Natural killer cell treated with Interleukin-12 subunit alpha and Interleukin-12 subunit beta and Interleukin-15 and Interleukin-18, amount 100 ng/mL, for 72 hours (primary cell): ENCODE measurements at regions not wholly inside any gene's neighbourhood (a gene's known extent, or its start where the extent isn't known, plus 50 kb on each side); places are given as distances from the start of the nearest gene placed in this dataset.

Source experiments
- ATAC-seq, 2 donors: fragments of 150-1000 bp; cut with Tn5 transposase in 1 of 2; sonication (Bioruptor Pico), chemical (Tn5 transposase) in 1 of 2; 2 replicates each; pipeline ENCODE4 v1.10.0; 2021
- DNase-seq: peaks from one replicate; pipeline ENCODE4 v3.0.0; 2022; ENCODE audit warnings: low spot score
- H3K27ac Mint-ChIP-seq, 2 donors: 1 replicate in 1 of 2; 2 replicates in 1 of 2; pipeline ENCODE4 v1.8.0; 2022; ENCODE audit warnings: mixed read lengths in 2 of 2, mild to moderate bottlenecking in 1 of 2, moderate library complexity in 1 of 2
- H3K27me3 Mint-ChIP-seq, 2 donors: 1 replicate in 1 of 2; 2 replicates in 1 of 2; pipeline ENCODE4 v1.8.0; 2022; ENCODE audit warnings: mixed read lengths in 2 of 2
- H3K36me3 Mint-ChIP-seq: one replicate; pipeline ENCODE4 v1.8.0; 2022; ENCODE audit warnings: mixed read lengths
- H3K4me1 Mint-ChIP-seq, 2 donors: 1 replicate in 1 of 2; 2 replicates in 1 of 2; pipeline ENCODE4 v1.8.0; 2022; ENCODE audit warnings: low read depth in 2 of 2, mixed read lengths in 2 of 2, mild to moderate bottlenecking in 1 of 2
- H3K4me3 Mint-ChIP-seq: one replicate; pipeline ENCODE4 v1.8.0; 2022; ENCODE audit warnings: mixed read lengths
- H3K9me3 Mint-ChIP-seq: 2 replicates; pipeline ENCODE4 v1.8.0; 2022; ENCODE audit warnings: mixed read lengths

- DNase-seq (no peak), ATAC-seq (no peak)
- peaks cover 0 to 2% of the 10 kb centered on the region in 2 donors for H3K27me3 Mint-ChIP-seq
- no peaks in the 10 kb centered on the region for H3K4me1 Mint-ChIP-seq
- no peak overlapping the region for H3K4me3 Mint-ChIP-seq
- no peak overlapping the region for H3K27ac Mint-ChIP-seq
- no peaks in the 10 kb centered on the region for H3K36me3 Mint-ChIP-seq
- H3K9me3 Mint-ChIP-seq = no peaks in the 10 kb centered on the region
These were observed 244.3 kb upstream of the NR4A3 start for GRCh38 chr9:99577351-99577750.

GRCh38 chr9:99578666-99579065, 243.0 kb upstream of the NR4A3 start:
- Mint-ChIP-seq H3K27me3 (peaks cover 7% of the 10 kb centered on the region in 2 donors), H3K9me3 (no peaks in the 10 kb centered on the region), H3K4me1 (no peaks in the 10 kb centered on the region), H3K27ac (no peak overlapping the region), H3K36me3 (no peaks in the 10 kb centered on the region), H3K4me3 (no peak overlapping the region)
- ATAC-seq (no peak), DNase-seq (no peak)

GRCh38 chr9:99579964-99580363, 241.7 kb upstream of the NR4A3 start:
- Mint-ChIP-seq H3K27me3 (peaks cover 8% of the 10 kb centered on the region in 2 donors), H3K27ac (no peak overlapping the region), H3K9me3 (no peaks in the 10 kb centered on the region), H3K4me1 (no peaks in the 10 kb centered on the region), H3K36me3 (no peaks in the 10 kb centered on the region), H3K4me3 (no peak overlapping the region)
- no peak for DNase-seq
- ATAC-seq = no peak

- H3K27ac Mint-ChIP-seq = no peak overlapping the region
- no peaks in the 10 kb centered on the region for H3K4me1 Mint-ChIP-seq
- H3K27me3 Mint-ChIP-seq = peaks cover 16% of the 10 kb centered on the region in 2 donors
- no peaks in the 10 kb centered on the region for H3K36me3 Mint-ChIP-seq
- no peak overlapping the region for H3K4me3 Mint-ChIP-seq
- no peaks in the 10 kb centered on the region for H3K9me3 Mint-ChIP-seq
- DNase-seq = no peak
- ATAC-seq = no peak
These were observed 238.9 kb upstream of the NR4A3 start for GRCh38 chr9:99582814-99583213.

- ATAC-seq = no peak
- H3K9me3 Mint-ChIP-seq = no peaks in the 10 kb centered on the region
- DNase-seq = no peak
- H3K36me3 Mint-ChIP-seq = no peaks in the 10 kb centered on the region
- H3K27me3 Mint-ChIP-seq = peaks cover 16 to 26% of the 10 kb centered on the region in 2 donors
- H3K27ac Mint-ChIP-seq = no peak overlapping the region
- H3K4me3 Mint-ChIP-seq = no peak overlapping the region
- peaks cover 0 to 4% of the 10 kb centered on the region in 2 donors for H3K4me1 Mint-ChIP-seq
These were observed 233.4 kb upstream of the NR4A3 start for GRCh38 chr9:99588299-99588698.

GRCh38 chr9:99588747-99589146, 232.9 kb upstream of the NR4A3 start:
- no peak overlapping the region for H3K27ac Mint-ChIP-seq
- H3K4me1 Mint-ChIP-seq = peaks cover 0 to 4% of the 10 kb centered on the region in 2 donors
- no peak for ATAC-seq

GRCh38 chr9:99590410-99590809, 231.3 kb upstream of the NR4A3 start:
- no peak for DNase-seq
- H3K27me3 Mint-ChIP-seq = peaks cover 14 to 28% of the 10 kb centered on the region in 2 donors
- no peak overlapping the region for H3K27ac Mint-ChIP-seq
- peaks cover under 1 to 4% of the 10 kb centered on the region in 2 donors for H3K4me1 Mint-ChIP-seq
- H3K9me3 Mint-ChIP-seq = no peaks in the 10 kb centered on the region
- no peaks in the 10 kb centered on the region for H3K36me3 Mint-ChIP-seq
- no peak overlapping the region for H3K4me3 Mint-ChIP-seq
- ATAC-seq = no peak

More at GRCh38 chr9:99588747-99589146, 232.9 kb upstream of the NR4A3 start:
- H3K9me3 Mint-ChIP-seq = no peaks in the 10 kb centered on the region
- H3K27me3 Mint-ChIP-seq = peaks cover 12 to 22% of the 10 kb centered on the region in 2 donors
- DNase-seq = no peak
- H3K36me3 Mint-ChIP-seq = no peaks in the 10 kb centered on the region
- no peak overlapping the region for H3K4me3 Mint-ChIP-seq

- Mint-ChIP-seq H3K27ac (no peak overlapping the region), H3K4me1 (peaks cover 4 to 8% of the 10 kb centered on the region in 2 donors), H3K9me3 (no peaks in the 10 kb centered on the region), H3K36me3 (no peaks in the 10 kb centered on the region), H3K4me3 (no peak overlapping the region), H3K27me3 (peaks cover 16 to 28% of the 10 kb centered on the region in 2 donors)
- ATAC-seq = no peak
- DNase-seq = no peak
These were observed 230.8 kb upstream of the NR4A3 start for GRCh38 chr9:99590840-99591239.

GRCh38 chr9:99591770-99592169, 229.9 kb upstream of the NR4A3 start:
- peaks cover 9 to 21% of the 10 kb centered on the region in 2 donors for H3K27me3 Mint-ChIP-seq
- H3K4me3 Mint-ChIP-seq = no peak overlapping the region
- DNase-seq (no peak), ATAC-seq (no peak)
- H3K27ac Mint-ChIP-seq = no peak overlapping the region
- H3K4me1 Mint-ChIP-seq = peaks cover 8 to 10% of the 10 kb centered on the region in 2 donors
- no peaks in the 10 kb centered on the region for H3K36me3 Mint-ChIP-seq
- H3K9me3 Mint-ChIP-seq = no peaks in the 10 kb centered on the region

GRCh38 chr9:99592834-99593574, 228.7 kb upstream of the NR4A3 start:
- Mint-ChIP-seq H3K9me3 (no peaks in the 10 kb centered on the region), H3K36me3 (no peaks in the 10 kb centered on the region), H3K4me3 (no peak overlapping the region), H3K27ac (no peak overlapping the region), H3K27me3 (peaks cover 12 to 21% of the 10 kb centered on the region in 2 donors), H3K4me1 (peaks cover 8 to 10% of the 10 kb centered on the region in 2 donors)
- ATAC-seq (no peak), DNase-seq (no peak)

GRCh38 chr9:99593610-99594009, 228.1 kb upstream of the NR4A3 start:
- peaks cover 12 to 21% of the 10 kb centered on the region in 2 donors for H3K27me3 Mint-ChIP-seq
- no peak overlapping the region for H3K27ac Mint-ChIP-seq
- H3K4me3 Mint-ChIP-seq = no peak overlapping the region
- no peak for DNase-seq
- H3K9me3 Mint-ChIP-seq = no peaks in the 10 kb centered on the region
- H3K4me1 Mint-ChIP-seq = peaks cover 8 to 10% of the 10 kb centered on the region in 2 donors
- H3K36me3 Mint-ChIP-seq = no peaks in the 10 kb centered on the region
- ATAC-seq = no peak

GRCh38 chr9:99594056-99594780, 227.5 kb upstream of the NR4A3 start:
- H3K9me3 Mint-ChIP-seq = no peaks in the 10 kb centered on the region
- H3K36me3 Mint-ChIP-seq = no peaks in the 10 kb centered on the region
- peaks cover 8 to 10% of the 10 kb centered on the region in 2 donors for H3K4me1 Mint-ChIP-seq
- H3K4me3 Mint-ChIP-seq = no peak overlapping the region
- ATAC-seq (no peak), DNase-seq (no peak)
- peaks cover 12 to 21% of the 10 kb centered on the region in 2 donors for H3K27me3 Mint-ChIP-seq
- no peak overlapping the region for H3K27ac Mint-ChIP-seq

- H3K4me3 Mint-ChIP-seq = peak overlapping the region; percentile 4
- peak overlapping the region; percentile 4 to 66 for H3K27ac Mint-ChIP-seq
- peaks cover 7 to 8% of the 10 kb centered on the region in 2 donors for H3K4me1 Mint-ChIP-seq
- ATAC-seq (peak; percentile 76 to 85), DNase-seq (no peak)
- H3K36me3 Mint-ChIP-seq = no peaks in the 10 kb centered on the region
- peaks cover 8 to 14% of the 10 kb centered on the region in 2 donors for H3K27me3 Mint-ChIP-seq
- H3K9me3 Mint-ChIP-seq = no peaks in the 10 kb centered on the region
These were observed 225.9 kb upstream of the NR4A3 start for GRCh38 chr9:99595796-99596195.

- Mint-ChIP-seq H3K27me3 (peaks cover 15 to 20% of the 10 kb centered on the region in 2 donors), H3K4me1 (peaks cover 10 to 11% of the 10 kb centered on the region in 2 donors), H3K27ac (peak overlapping the region in 1 of 2 donors; percentile 85), H3K9me3 (peaks cover 4% of the 10 kb centered on the region), H3K36me3 (peaks cover 8% of the 10 kb centered on the region), H3K4me3 (no peak overlapping the region)
- DNase-seq (no peak), ATAC-seq (no peak)
These were observed 220.0 kb upstream of the NR4A3 start for GRCh38 chr9:99601571-99602111.
